Fibroblast of skin of left quadriceps (primary cell): ENCODE measurements at regions not wholly inside any gene's neighbourhood (a gene's known extent, or its start where the extent isn't known, plus 50 kb on each side); places are given as distances from the start of the nearest gene placed in this dataset.
"Not testable (repeated sequence)": the region's sequence is repeated elsewhere in the genome, so short reads cannot be mapped to it uniquely, and the experiment has no call there.

Experiments used
- DNase-seq, 2 experiments: peaks; one replicate each; pipeline ENCODE4 v3.0.0-alpha.2; 2013; ENCODE audit warnings: low read depth in 2 of 2

DNA sequence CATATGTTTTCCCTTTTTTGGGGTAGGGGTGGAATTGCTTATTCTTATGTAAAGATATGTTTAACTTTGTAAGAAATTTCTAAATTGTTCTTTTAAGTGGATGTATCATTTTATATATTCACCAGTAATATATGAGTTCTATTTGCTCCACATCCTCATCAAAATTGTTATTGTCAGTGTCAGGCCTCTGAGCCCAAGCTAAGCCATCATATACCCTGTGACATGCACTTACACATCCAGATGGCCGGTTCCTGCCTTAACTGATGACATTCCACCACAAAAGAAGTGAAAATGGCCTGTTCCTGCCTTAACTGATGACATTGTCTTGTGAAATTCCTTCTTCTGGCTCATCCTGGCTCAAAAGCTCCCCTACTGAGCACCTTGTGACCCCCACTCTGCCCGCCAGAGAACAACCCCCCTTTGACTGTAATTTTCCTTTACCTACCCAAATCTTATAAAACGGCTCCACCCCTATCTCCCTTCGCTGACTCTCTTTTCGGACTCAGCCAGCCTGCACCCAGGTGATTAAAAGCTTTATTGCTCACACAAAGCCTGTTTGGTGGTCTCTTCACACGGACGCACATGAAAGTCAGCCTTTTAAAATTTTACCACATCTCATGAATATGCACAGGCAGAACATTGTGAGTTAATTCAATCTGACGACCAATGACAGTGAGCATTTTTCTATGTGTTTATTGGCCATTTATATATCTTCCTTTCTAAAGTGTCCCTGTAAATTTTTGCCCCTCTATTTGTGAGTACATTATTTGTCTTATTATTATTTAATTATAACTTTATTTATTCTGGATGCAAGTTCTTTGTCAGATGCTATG is 176.8 kb downstream of the CDC14C start:
- not testable (repeated sequence) for DNase-seq

DNA sequence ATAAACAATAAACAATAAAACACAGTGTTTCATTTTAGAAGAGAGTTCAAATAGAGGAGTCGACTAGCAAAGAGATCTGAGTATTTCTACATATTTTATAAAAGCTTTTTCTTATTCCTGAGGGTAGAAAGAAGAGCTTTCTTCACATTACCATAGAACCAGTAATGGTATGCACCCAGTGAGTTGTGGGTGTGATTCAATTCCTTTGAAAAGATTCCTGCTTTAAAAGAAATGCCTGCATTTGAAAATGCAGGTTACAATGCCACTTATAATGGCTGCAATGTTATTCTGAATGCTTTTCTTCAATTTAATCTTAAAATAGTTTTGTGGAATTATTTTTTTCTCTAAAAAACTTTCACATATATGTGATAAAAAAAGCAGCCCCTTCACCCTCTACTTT is 178.1 kb downstream of the CDC14C start:
- DNase-seq, result no peak

DNA sequence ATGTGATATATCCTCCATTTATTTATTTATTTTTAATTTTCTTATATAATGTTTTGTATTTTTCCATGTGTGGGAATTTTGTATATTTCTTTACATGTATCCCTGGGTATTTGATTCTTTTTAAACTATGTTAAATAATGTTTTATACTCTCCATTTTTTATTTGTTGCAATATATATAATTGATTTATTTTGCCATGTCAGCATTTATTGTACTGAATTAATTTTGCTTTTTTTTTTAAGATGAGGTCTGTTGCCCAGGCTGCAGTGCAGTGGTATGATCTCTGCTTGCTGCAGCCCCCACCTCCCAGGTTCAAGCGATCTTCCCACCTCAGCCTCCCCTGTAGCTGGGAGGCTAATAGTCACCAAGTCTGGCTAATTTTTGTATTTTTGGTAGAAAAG is 187.4 kb downstream of the CDC14C start:
- no peak for DNase-seq

DNA sequence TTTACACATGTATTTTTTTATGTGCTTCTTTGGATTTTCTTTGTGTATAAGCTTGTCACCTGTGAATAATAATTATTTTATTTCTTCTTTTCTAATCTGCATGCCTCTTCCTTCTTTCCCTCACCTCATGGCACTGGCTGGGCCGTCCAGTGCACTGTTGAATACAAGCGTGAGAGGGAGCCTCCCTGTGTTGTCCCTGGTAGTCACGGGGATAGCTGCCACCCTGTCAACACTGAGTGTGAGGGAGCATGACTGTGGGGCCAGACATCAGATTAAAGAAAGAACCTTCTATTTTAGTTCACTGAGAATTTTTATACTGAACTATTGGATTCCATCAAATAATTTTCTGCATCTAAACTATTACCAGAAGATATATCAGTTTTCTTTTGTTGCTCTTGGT is 187.9 kb downstream of the CDC14C start:
- no peak for DNase-seq

DNA sequence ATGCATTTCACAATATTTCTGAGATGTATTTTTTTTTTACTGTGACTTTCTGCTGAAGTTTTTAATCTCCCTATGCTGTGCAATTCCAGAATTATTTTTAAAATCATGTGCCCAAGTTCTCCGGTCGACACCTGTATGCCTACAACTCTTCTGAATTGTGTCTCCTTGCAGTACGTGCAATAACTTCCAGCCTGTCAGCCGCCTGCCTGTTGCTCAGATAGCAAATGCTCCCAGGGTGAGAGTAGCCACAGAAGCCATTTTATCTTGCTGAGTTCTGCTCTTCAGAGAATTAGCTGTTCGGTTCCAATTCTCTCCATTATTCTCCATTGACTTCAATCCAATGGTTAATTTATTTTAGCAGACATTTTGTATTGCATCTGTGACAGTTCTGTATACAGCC is 188.3 kb downstream of the CDC14C start:
- DNase-seq, result no peak

DNA sequence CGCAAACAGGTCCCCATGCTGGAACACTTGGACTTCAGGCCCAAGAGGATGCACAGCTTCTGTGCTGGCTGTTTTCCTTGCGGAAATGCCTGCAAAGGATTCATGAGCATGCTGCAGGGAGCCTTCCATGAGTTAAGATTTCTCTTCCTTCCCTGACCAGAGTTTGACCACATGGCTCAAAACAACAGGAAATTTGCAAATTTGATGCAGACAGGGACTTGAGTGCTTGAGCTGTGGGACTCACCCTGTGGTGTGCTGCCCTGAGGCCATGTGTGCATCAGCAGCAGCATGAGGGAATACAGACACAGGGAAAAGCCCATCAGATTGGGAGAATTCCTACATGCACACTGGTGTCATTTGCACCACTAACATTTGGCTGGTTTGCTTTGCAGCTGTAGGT is 195.4 kb downstream of the CDC14C start:
- DNase-seq, result no peak

DNA sequence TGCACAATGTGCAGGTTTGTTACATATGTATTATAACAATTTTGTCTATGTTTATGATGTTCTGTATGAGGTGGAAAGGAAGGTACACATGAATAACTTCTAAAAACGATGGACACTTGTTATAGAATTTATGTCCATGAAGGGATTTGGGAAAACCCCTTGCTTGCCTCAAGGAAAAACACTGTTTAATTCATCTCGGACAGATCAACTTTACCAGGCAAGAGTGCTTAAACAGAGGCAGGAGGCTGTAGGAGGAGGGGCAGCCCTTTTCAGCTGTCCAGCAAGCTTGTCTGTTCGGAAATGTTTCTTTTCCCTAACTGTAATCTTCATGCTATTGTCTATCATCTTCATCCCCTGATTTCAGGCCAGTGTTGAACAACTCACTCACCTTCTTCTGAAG is 200.9 kb downstream of the CDC14C start:
- no peak for DNase-seq

DNA sequence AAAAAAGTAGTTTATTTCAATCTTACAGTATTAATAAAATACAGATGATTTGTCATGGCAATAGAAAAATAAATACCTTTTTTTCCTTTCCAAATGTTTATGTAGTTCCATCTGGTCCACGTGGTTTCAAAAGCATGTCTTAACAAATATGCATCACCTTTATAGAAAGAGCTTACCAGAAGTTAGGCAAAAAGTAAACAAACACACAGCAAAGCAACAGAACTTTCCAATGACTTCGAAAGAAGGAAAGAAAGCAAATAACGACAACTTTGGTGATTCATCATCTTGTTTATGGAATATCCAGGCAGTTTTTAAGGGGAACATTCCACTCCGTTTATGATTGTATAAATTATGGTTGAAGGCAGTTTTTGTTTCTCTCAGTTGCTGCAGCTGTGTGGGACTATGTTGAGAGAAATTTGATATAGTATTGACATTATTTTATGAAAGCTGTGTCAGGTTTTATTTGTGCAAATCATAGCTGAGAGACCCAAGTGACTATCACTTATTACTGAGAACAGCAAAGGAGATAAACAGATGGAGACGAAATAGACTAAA is 203.1 kb downstream of the CDC14C start:
- no peak for DNase-seq

DNA sequence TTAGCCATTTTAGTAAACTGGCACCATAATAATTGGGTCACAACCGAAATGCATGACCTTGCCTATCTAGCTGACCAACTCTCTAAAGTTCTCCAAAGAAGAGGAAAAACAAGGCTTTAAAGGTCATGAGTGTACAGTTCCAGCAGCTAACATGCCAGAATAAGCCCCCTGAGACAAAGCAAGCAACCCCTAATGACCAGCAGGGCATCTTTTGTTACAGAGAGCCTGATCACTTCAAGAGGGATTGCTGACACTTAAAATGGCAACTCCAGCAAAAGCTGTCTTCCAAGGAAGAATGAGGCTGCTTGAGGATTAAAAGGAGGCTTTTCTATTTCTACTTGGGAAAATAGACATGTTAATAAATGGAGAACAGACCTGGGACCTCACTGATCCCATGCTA is 213.6 kb downstream of the CDC14C start:
- DNase-seq, result no peak

DNA sequence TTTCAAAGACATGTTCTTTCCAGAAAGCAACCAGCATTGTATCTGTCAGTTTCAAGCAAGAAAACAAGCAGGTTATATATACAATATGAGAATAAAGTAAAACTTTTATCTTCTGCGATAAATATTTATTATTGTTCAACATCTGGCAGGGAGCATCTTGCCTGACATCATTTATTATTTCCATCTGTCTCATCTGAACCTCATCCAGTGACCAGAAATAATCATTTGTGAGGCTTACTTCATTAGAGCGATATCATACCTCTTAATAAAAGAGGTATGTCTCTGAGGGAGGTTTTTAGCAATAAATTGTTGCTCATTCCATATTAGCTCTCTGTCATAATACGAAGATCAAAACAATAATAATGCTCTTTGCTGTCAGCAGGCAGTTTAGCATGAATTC is 226.1 kb downstream of the CDC14C start:
- no peak for DNase-seq

DNA sequence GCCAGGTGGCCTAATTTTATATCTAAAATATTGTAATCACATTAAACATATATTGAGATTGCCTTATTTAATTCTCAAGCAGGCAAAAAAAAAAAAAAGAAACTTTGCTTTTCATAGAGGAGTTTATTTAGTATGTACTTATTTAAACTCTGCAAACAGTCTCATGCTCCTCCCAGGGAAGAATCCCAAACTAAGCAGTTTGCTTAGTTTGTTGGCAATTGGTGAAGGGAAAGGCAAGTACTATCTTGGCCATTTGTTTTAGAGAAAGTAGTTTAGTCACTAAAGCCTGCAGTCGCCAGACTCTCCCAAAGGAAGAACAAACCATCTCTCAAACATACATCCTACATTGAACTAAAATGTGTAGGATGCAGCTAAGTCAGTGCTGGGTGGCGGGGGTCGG is 226.8 kb downstream of the CDC14C start:
- no peak for DNase-seq

DNA sequence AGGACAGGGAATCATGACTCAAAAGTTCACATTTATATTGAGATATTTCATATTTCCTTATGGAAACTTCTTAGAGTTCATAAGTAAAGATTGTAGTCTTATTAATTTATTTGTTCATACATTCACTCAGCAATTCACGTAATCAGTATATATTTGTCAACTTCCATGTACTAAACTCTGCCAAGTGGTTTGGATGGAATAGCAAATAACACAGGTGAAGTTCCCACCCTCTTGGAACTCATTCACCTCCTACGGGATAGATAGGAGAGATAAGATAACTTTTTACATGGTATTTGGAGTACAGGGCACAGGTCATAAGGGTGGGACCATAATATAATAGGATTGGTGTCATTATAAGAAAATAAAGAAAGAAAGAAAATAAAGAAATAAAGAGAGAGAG is 234.0 kb downstream of the CDC14C start:
- DNase-seq, result no peak

DNA sequence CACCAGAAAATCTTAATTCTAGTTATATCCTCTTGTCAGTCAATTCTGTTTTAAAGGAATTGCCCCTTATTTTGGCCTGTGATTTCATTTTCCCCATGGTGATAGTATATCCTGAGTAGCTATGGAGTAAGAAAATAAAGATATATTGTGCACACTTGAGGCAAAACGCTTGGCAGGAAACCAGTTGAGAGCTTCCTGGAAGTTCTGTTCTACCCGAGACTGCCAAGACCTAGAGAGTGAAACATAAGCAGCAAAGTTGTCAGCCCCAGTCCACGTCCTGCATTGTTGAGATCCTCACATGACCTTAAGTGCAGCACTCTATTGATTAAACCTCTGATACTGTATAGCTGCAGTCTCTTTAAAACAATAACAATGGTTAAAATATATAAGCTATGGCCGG is 235.2 kb downstream of the CDC14C start:
- no peak for DNase-seq

DNA sequence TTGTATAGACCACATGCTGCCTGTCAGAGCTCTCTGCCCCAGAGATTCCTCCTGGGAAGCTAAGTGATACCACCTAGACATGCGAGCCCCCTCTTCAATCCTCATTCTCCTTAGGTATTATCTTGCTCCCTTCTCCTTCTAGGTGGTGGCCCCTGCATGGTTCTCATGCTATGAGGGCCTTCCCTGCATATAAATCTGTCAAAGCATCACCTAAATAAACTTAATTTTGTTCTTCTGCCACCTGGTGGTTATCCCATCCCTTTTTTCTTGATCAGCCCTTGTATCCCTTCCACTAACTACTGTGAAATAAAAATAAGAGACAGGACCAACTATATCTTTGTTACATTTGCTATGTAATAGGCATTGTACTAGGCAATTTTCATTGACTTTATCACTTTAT is 242.1 kb downstream of the CDC14C start:
- no peak for DNase-seq

DNA sequence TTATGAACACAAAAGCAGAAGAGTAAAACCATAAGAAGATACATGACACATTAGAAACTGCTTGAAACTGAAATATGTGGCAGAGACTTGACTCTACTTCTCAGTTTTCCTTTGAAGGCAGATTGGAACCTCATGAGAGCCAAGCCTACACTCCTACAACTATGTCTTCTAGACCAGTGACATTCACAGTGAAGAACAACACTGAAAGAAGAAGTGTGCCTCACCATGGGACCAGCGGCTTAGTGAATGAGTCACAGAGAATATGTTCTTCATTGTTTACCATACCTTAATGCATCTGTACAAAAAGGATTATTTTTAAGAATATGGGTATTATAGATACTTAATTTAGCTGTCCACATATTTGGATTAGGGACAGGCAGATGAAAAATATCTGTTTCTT is 248.3 kb downstream of the CDC14C start:
- DNase-seq, result no peak

DNA sequence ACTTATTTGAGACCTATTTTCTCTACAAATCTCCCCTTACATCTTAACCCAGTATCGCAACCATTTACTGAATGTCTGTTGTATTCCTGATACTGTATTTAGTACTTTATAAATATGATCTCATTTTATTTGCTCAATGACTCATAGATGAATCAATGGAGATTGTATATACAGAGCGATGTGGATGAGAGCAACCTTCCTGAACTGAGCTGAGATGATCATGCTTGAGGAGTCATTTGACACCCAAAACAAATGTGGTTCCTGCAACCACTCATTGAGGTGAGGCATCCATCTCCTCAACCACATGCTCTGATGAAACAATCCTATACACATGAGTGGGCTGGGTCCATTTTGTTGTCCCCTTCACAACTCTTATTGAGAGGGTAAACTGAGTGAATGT is 250.0 kb downstream of the CDC14C start:
- DNase-seq, result no peak

DNA sequence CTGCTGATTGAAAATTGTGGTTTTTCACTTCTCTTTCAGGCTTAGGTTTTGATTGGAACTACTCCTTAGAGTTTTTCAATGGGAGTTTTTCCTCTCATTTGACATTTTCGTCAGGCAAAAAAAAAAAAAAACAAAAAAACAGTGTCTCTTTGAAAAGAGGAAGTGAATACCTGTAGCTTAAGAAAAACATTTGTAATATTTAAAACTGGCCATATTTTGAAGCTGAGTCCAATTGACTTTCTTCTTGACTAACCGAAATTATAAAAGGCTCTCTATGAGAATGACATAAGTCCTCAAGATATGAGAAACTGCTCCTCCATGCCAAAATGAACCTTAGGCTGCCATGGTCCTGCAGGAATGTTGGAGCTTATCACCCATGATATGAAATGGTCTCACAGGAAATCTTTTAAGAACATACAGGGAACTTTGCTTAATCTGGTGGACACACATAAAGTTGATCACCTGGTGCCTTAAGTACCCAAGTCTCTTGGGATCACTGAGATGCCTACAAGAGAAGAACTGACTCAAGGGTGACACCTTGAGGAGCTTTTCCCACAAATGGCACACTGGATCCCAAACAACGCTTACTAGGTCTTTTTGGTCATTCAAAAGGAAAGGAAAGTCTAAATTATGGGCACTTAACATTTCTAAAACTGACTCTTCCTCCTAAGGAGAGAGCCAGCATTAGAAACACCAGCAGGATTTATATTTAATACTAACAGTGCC is 263.4 kb downstream of the CDC14C start:
- DNase-seq, result no peak

DNA sequence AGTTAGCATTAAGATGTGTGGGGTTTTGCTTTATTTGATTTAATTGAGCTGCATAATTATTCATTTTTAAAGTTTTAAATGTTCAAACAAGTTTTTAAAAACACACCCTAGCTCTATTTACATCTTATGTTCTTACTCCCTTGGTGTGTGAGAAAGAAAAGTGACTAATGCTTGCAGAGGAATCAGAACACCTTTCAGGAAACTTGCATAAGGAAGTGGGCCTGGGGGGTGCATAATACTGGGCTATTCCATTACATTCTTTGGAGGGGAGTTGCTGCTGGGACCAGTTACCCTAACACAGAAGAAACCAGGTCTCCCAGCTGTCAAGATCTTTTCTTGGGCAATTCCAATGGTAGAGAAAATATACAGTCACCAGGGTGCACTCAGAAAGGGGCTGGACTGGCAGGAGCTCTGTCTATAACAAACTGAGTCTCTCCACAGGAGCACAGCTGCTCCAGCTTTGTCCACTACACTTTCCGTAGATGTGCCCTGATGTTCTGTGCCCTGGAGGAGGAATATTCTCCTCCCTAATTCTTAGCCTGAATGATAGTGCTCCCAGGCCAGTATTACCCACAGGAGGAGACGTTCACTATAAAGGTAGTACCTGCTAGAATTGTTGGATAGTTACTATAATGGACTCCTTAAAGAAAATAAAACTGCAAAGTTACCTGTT is 304.2 kb downstream of the CDC14C start:
- DNase-seq, result no peak

DNA sequence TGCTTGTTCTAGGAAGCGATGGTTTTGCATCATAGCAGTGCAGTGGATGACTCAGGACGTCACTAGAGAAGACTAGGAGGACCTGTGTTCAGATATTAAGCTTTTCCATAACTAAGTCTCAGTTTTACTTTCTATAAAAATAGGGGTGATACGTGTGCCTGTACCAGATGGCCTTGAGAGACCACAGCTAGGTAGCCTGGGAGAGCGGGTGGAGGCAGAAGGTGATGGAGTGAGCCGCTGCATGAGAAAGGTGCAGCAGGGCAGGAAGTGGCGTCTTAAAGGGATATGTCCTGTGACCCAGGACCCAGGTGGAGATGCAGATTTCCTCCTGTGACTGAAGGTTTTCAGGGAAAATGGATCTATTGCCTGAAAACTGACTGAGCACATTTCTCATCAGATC is 304.9 kb downstream of the CDC14C start:
- no peak for DNase-seq

DNA sequence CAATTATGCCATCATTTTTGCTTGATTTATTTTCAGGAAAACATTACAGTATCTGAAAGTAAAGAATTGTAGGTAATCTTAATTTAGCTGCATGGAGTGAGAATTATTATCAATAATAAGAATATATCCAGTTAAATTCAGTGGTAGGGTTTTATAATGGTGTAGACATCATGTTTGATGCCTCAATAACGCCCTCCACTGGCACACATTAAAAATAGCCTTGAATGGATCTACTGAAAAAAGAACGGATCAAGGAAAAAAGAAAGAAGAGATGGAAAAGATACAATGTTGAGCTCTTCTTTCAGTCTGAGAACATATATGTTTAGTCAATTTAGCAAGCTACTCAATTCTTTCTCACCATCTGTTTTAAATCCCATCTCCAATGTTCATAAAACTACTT is 319.2 kb downstream of the CDC14C start:
- no peak for DNase-seq

DNA sequence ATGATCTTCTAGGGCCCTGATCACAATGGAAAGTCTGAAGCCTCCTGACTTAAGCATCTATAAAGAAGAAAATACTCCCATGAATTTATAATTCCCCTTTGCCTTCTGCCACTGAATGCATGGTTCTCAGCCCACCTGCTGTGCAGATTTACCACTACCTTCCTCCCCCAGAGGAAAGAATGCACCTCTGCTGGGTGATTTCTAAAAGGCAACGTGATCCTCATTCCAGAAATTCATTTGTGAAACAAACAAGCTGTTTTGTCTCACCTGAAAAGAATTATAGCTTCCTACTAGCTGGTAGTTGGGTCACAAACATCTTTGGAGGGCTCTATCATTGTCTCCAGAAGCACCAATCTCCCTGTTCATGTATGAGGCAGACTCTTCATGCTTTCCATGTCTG is 320.2 kb downstream of the CDC14C start:
- no peak for DNase-seq

DNA sequence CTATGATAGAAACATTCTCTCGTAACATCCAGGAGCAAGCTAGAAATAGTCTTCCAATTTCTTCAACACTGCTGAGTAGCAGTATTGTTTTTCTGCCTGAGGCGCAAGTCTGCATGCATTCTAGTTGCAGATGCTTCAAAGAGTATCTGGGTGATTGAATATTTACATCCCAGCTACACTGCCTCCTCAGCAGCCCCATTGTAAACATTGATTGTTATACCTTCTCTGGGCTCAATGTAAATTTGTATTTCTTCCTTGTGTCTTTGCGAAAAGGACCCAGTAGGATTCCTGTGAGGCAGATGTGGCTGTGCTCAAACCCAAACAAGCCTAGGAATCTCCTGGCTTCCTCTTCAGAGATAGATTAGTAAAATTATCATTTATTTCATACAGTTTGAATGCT is 320.7 kb downstream of the CDC14C start:
- DNase-seq, result no peak

DNA sequence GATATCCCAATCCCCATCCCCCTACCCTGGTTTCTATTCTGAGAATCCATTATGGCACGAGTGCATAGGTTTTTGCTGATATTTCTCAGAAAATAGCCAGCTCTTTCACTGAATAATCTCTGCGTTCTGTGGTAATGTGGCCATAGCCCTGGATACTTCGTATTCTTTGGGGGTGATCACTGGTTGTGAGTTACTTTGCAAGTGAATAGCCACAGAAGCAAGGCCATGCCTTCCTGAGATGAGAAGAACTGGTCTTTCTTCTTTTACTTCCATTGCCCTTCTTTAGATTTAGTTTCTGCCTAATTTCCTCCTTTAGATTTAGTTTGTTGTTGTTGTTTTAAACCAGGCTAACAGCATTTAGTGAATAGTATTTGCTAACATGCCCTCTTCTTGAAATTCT is 323.4 kb downstream of the CDC14C start:
- DNase-seq, result no peak
